Fibroblast of skin of left quadriceps (primary cell): ENCODE measurements at regions not wholly inside any gene's neighbourhood (a gene's known extent, or its start where the extent isn't known, plus 50 kb on each side); places are given as distances from the start of the nearest gene placed in this dataset.
"Not testable (repeated sequence)": the region's sequence is repeated elsewhere in the genome, so short reads cannot be mapped to it uniquely, and the experiment has no call there.

Experiments
- DNase-seq, 2 experiments: peaks; one replicate each; pipeline ENCODE4 v3.0.0-alpha.2; 2013; ENCODE audit warnings: low read depth in 2 of 2

DNA sequence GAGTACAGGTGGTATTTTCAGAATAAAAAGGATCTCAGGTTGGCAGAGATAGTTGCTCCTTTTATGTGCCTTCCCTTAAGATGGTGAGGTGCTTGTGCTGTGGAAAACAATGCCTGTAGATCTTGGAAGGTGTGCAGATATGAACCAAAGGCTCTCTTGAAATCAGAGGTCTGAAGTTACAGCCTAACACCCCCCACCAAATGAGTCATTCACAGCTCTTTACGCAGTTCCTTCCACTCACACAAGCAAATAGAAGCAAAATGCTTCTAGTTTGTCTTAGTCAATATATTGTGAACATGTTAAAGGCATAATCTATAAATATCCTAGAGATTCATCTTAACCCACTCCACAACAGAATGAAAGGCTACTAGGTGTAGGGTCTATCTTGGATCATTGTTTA lies 128.9 kb upstream of the NR5A2 start:
- no peak for DNase-seq

DNA sequence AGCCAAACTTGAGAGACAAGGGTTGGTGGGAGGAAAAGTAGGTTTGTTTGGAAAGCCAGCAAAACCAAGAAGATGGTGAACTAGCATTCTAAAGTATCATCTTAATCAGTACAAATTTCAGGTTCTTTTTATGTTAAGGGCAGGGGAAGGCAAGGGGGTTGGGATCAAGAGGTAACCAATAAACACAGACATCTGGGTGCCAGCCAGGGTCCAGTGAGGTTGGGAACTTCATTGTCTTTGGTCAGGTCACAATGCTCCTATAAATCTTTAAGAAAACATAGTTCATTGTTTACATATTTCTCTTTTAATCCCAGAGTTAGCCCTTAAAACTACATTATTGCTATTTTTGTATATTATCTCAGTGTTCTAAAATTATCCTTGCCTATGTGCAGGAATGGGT lies 126.2 kb upstream of the NR5A2 start:
- no peak for DNase-seq

DNA sequence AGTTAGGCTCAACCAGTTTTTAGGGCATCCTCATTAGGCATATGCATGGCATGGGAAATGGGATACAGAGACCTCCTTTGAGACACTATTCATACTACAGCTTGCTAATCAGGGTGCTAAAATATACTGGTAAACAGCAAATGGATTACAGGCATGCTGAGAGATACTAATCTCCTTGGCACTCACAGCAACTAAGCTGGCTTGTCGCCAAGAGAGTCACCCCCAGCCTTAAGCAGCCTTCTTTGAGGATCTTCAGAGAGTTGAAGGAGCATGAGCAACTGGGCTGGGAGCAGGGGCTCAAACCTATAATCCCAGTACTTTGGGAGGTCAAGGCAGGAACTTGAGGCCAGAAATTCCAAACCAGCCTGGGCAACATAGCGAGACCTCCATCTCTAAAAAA lies 120.1 kb upstream of the NR5A2 start:
- DNase-seq: no peak

DNA sequence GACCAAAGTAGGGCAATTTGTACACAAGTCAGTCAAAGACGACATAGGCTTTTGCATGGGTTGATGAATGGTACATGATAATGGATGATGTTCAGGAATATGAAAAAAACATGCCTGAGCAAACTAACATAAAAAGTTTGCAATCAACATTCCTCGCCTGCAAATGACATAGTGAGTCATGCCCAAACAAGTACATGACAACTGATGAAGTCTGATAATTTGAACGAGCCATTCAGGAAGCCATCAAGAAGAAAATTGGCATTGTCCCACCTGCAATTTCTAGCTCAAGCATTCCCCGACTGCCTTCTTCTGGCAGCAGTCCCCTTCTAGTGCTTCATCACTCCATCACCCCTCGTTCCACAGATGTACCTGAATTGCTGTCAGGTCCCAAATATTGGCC lies 118.4 kb upstream of the NR5A2 start:
- no peak for DNase-seq

DNA sequence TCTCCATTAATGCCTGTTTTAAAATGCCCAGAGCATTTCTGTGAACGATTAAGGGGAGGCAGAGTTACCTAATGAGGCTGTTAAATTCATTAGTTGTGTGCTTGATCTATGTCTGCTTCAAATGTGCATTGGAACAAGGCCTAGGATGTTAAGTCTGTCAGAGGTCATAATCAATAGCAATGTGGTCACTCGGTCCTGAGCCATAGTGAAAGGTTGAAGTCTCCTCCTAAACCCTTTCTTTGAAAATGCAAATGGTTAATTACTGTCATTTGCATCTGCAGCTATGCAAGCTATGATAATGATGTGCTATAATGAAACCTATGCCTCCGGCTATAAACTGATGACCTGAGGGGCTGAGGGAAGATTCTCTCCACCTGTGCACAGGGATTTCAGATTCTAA lies 114.2 kb upstream of the NR5A2 start:
- DNase-seq: no peak

DNA sequence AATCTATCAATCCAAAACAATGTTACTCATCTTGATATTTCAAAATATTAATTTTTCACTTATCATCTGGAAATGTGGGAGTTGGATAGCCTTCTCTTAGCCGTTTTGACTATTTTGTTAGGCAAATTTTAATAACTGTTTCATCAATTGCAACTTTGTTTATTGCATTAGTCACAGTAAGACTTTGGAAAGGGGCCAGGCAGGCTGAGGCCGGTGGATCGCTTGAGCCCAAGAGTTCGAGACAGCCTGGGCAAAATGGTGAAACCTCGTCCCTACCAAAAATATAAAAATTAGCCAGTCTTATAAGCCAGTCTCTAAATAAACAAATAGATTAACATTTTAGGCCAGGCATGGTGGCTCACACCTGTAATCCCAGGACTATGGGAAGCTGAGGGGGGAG lies 113.0 kb upstream of the NR5A2 start:
- no peak for DNase-seq

DNA sequence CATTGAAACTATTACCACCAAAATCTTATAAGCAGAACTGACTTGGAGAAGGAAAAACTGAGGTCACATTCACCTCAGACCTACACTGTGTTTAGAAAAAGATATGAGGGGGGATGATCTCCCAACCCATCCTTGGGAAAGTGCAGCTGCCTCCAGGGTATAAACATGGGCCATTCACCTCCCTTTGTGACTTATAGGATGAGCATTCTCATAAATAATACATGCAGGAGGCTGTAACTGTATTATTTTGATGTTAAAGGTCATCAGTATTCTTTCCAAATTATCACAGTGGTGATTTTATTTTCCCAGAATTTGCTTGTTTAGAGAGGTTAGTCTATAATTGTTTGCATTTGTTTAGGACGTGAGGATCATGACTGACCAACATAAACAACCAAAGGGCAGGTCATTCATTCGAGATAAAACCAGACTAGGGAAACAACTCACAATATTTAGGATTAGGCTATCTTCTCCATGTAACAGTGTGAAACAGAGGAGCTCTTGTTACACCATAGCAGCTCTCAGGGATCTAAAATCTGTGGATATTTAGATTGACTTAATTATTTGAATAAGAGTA lies 109.2 kb upstream of the NR5A2 start:
- DNase-seq: no peak

DNA sequence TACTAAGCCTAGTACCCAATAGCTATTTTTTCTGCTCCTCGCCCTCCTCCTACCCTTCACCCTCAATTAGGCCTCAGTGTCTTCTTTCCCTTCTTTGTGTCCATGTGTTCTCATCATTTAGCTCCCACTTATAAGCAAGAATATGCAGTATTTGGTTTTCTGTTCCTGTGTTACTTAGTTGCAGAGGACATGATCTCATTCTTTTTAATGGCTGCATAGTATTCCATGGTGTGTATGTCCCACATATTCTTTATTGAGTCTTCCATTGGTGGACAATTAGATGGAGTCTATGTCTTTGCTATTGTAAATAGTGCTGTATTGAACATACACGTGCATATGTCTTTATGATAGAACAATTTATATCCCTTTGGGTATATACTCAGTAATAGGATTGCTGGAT lies 106.9 kb upstream of the NR5A2 start:
- no peak for DNase-seq

DNA sequence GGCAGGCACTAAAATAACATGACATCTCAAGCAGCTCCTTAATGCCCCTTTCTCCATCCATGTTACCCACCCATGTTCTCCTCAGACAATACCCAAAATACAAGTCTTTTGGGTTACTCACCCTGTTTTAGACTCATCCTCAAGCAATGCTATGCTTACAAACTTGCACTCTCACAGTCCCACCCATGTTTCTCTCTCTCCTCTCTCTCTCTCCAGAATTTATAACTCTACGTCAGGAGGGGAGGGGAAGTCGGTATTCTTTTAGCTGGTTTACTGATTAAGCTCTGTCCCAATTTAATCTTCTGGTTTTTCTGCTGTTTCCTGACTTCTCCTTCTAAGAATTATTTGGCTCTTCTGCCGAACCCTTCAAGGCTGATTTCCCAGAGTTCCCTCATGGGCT lies 98.0 kb upstream of the NR5A2 start:
- DNase-seq: no peak

DNA sequence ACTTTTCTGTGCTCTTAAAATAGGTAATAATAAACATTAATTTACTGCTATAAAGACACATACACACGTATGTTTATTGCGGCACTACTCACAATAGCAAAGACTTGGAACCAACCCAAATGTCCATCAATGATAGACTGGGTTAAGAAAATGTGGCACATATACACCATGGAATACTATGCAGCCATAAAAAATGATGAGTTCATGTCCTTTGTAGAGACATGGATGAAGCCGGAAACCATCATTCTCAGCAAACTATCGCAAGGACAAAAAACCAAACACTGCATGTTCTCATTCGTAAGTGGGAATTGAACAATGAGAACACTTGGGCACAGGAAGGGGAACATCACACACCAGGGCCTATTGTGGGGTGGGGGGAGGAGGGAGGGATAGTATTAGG lies 97.4 kb upstream of the NR5A2 start:
- DNase-seq: not testable (repeated sequence)

DNA sequence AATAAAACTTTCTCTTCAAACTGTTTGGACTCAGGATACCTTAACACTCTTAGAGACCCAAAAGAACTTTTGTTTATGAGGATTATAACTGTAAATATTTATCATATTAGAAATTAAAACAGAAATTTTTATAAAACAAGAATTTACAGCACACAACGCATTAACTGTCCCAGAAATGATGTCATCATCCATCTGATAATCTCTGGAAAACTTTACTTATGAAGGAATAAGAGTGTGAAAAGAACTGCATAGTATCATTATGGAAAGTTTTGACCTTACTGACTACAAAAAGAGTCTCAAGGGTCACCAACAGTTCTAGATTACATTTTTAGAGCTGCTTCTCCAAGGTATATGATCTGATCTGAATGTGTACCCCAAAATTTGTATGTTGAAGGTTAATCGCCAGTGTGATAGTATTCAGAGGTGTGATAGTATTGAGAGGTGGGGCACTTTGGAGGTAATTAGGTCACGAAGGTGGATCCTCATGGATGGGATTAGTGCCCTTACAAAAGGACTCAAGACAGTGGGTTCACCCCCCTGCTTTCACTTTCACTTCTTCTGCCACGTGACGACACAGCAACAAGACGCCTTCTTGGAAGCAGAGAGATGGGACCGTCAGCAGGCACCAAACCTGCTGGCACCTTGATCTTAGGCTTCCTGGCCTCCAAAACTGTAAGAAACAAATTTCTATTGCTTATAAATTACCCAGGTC lies 95.7 kb upstream of the NR5A2 start:
- no peak for DNase-seq

DNA sequence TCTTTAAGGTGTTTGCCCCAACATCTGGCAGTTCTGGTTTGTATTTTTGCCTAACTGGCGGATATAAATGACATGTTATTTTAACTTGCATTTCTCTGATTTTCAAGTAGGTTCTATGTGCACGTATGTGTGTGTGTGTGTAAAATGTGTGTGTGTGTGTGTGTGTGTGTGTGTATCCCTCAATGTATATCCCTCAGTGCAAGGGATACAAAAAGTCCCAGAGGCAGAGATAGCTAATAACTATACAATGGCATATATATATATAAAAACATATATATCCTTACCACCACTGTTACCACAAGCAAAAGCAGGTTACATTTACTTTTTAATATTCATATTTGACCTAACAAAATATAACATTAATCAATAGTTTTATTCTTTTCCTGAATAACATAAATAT lies 95.0 kb upstream of the NR5A2 start:
- no peak for DNase-seq

DNA sequence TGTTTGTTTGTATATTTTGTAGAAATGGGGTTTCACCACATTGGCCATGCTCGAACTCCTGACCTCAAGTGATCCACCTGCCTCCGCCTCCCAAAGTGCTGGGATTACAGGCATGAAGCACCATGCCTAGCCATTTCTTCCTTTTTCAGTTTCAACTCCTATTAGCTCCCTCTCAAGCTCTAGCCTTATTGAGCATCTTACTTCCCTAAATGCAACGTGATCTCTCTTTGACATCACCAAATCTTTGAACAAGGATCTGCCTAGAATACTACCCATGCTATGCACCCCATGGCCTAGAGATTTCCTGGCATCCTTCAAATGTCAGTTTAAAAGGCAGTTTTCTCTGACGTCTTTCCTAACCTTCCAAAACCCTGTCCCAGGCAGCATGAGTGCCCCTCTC lies 91.1 kb upstream of the NR5A2 start:
- no peak for DNase-seq

DNA sequence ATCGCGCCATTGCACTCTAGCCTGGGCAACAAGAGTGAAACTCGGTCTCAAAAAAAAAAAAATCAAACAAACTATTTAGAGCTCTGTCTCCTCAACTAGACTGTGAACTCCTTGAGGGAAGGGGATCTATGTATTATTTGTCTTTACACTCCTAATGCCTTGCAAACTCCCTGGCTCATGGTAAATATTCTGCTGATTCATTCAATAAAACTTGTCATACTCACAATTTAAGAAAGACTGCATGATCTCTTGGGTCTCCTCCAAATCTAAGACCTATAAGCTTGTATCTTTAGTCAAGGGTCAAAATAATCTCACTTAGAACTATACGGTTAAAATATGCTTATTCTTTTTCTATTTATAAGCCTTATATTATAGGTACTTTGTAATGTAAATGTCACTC lies 90.3 kb upstream of the NR5A2 start:
- DNase-seq: no peak

DNA sequence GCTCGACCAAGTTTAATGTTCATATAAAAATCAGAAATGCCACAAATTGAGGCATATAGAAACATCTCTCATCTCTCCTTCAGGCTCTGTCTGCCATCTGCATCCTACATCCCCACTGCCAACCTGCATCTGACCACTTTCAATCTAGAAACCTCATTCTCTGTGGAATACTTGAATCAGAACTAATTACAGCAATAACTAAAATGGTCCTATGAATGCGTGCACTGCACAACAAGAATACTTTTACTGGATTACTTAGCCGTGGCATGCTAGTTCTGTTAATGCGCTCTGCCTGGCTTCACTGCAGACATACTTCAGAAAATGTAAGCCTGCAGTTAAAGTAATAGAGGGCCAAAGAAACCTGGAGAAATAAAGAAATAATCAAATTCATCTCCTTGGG lies 89.8 kb upstream of the NR5A2 start:
- DNase-seq: no peak

DNA sequence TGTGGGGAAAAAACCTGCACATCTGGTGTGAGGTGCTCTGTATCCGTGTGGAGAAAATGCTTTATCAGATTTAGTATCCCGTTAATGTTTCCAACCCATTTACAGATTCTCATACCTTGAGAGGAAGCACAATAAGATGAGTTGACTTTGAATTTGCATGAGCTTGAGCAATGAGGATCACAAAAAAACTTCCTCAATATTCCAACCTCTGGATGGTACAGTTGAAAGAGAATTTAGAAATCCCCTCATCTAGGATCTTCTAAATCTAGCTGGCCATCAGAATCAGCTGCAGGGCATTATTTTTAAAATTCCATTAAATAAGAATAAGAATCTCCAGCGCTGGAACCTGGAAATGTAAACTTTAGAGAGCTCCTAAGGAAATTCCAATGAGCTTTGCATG lies 82.5 kb upstream of the NR5A2 start:
- DNase-seq: no peak

DNA sequence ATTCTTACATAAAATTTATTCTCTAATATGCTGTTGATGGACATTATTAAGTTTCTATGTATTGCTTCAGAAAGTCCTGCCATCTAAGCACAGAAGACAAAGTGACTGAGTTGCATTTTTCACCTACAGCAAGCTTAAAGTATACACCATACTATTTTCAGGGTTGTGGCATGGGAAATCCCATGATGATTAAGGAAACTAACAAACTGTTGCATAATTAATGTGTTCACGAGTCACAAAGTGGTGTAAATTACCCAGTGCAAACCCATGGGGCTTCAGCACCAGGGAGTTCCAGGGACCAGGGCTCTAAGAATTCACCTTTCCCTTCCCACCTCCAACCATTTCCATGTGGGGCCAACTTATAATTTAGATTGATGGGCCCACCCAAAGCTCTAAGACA lies 81.9 kb upstream of the NR5A2 start:
- no peak for DNase-seq

DNA sequence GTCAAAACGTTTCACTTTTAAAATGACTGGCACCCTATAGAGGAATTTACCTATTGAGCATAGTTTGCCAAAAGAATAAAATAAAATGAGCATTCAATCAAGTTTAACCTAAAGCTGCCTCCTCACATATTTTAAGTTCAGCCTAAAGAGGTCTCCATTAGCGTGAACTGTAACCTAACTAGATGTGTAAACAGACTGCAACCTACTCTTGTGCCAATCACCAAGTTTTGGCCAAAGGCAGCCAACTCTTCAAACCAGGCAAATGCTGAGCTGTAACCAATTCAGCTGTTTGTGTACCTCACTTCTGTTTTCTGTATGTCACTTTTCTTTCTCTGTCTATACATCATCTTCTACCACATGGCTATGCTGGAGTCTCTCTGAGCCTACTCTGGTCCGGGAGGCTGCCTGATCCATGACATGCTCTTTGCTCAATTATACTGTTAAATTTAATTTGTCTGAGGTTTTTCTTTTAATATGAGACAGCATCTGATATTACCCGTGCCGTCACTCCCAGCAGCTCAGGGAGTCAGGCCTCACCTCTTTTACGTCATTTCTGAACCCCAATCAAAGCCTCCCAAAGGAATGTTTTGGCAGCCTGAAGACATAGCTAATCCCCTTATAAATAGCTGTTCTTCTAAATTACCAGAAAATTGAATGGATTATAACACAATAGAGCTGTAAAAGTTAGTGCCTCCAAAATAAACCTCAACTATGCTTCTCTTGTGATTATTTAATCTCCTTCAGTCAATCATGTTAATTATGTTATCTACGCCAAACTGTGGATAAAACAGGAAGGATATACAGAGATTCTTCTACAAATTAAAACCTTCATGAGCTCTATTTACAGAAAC lies 81.0 kb upstream of the NR5A2 start:
- no peak for DNase-seq

DNA sequence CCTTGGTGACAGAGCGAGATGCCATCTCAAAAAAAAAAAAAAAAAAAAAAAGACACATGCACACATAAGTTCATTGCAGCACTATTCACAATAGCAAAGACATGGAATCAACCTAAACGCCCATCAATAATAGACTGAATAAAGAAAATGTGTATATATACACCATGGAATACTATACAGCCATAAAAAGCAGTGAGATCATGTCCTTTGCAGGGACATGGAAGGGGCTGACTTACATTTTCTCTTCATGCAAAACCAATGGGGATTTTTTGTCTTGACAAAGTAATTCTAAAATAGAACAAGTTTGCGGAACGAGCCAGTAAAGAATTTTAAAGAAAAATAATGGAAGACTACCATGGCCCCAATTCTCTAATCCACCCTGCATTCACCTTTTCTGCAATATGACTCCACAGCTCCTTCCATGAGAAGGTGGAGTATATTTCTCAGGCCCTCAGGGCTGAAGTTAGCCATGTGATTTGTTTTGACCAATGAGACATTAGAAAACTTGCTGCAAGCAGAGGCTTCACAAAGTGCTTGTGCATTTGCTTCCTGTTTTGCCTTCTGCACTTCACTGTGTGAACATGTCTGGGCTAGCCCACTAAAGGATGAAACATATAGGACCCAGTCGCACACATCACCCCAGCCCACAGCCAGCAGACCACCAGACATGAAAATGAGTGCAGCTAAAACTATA lies 78.8 kb upstream of the NR5A2 start:
- DNase-seq: no peak

DNA sequence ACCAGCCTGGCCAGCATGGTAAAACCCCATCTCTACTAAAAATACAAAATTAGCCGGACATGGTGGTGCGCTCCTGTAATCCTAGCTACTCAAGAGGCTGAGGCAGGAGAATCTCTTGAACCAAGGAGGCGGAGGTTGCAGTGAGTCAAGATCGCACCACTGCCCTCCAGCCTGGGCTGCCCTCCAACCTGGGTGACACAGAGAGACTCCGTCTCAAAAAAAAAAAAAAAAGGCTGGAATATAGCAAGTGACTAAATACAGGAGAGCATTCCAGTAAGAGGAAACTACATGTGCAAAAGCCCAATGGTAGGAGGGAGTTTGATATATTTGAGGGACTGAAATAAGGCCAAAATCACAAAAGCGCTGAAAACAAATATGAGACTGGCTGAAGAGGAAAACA lies 76.5 kb upstream of the NR5A2 start:
- DNase-seq: not testable (repeated sequence)

DNA sequence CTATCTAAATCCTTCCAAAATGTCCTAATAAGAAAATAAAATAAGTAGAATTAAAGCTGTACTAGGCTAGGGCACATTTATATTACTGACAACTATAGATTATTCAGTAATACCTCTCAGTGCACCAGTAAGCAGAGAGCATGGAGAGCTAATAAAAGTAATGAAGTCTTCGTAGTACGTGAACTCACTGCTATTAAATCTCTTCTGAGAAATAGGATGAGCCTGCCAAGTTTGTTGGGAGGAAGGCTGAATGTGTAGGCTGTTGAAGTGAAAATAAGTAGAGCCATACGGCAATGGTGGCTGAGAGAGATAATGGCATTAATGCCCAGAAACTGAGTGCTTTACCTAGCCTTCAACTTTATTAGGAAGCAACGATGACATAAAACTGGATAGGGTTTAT lies 73.9 kb upstream of the NR5A2 start:
- DNase-seq: no peak

DNA sequence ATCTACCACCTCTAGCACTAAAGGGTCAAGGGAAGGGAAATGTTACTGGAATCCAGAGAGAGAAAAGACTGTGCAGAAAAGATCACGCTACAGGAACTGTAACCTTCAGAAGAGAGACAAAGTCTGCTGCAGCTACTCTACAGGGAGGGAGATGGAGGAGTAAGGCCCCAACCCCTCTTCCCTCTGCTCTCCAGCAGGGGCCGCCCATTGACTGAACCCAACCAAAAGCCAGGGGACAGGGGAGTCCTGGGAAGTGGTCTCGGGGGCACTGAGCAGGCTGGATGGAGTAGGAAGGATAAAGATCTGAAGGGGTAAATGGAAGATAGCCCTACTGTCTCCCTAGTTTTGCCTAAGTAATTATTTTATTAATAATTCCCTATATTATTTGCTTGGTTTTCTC lies 72.8 kb upstream of the NR5A2 start:
- DNase-seq: no peak

DNA sequence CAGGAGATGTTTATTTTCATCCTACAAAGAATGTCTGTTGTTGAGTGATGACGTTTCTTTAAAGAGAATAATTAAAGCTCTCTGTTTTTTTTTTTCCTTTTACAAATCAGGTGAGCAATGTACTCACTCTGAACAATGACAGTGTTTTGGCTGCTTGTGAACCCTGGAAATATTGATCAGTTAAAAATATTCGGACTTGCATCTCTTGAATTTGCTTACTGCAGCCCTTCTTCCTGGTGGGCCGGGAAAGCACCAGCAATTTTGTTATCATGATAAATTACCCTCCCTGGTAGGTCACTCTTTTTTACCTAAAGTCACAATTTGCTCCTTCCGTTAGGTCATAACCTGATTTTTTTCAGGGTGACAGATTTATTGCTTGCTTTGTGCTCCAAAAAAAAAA lies 72.3 kb upstream of the NR5A2 start:
- DNase-seq: no peak
